CD4-positive, alpha-beta T cell treated with Interferon alpha-2 for 1 hour (primary cell): ENCODE measurements at regions not wholly inside any gene's neighbourhood (a gene's known extent, or its start where the extent isn't known, plus 50 kb on each side); places are given as distances from the start of the nearest gene placed in this dataset.
"Not testable (repeated sequence)": the region's sequence is repeated elsewhere in the genome, so short reads cannot be mapped to it uniquely, and the experiment has no call there.

Experiments
- DNase-seq, 2 donors: peaks; one replicate each; pipeline ENCODE4 v3.0.0-alpha.2; 2020 to 2022

DNA sequence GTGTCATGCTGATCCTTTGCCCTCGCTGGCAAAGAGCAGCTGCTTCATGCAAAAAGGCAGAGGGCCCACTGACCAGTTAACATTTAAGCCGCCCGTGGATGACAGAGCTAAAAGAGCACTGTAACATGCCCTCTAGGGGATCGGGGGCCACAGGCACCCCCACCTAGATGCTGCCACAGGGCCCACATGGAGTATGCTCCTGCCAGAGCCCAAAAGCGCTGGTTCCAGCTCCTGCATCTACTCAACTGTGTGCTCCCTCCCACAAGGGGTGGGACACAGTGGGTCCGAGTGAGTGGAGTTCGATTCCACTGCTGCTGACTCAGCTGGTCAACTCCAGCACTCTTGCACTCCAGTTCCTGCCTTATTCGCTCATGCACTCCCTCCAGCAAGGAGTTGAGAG, 199.8 kb upstream of the CNTNAP2 start:
- no peak for DNase-seq

DNA sequence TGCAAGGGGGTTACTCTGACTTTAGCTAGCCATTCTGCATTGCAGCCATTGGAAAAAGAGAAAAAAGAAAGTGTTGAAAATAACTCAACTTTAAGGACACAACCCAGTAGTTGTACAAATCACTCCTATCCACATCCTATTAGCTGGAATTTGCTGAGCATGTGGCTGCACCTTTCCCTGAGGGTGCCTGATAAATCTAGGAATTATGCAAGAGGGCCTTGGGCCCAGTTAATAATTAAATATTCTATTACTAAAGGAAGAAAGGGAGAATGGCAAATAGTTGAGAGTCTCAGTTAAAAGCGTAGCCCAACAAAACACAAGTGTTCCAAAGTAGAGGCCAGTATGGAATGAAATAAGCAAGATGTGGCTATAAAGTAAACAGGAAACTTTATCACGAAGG, 200.9 kb upstream of the CNTNAP2 start:
- DNase-seq = no peak

DNA sequence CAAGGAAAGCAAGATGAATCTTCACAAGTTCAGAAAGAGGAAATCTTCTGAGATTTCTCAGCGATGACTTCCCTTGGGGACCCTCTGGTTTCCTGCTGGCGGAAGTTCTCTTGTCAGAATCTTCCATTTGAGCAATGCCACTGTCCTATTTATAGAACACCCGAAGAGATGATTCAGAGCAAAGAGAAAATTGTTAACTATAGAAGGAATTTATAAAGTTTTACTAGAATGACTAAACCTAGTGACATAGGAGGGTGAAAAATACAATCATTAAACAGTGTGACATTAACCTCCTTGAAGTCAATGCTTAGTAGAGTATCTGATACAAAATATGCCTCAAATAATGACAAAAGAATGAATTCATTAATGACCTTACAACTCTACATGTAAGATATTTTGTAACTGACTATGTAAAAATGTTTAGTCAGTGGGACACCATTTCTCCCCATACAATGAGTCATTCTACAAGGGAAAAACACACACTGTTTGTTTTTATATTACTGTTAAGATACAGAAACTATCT, 206.5 kb upstream of the CNTNAP2 start:
- DNase-seq = no peak

DNA sequence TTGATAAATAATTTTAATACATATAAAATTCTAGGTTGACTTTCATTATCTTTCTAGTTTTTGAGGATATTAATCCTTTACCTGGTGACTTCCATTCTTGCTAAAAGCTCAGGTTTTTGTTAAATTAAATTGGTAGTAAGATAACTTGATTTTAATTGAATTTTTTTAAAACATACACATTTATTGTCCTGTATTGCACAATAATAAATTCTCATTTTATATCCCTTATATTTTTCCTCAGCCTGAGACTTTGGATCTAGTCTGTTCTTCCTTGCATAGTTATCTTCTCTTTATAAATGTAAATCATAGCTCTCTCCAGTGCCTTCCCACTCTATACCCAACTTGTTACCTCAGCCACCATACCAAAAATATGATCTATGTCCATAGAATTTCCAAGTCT, 212.9 kb upstream of the CNTNAP2 start:
- no peak for DNase-seq

DNA sequence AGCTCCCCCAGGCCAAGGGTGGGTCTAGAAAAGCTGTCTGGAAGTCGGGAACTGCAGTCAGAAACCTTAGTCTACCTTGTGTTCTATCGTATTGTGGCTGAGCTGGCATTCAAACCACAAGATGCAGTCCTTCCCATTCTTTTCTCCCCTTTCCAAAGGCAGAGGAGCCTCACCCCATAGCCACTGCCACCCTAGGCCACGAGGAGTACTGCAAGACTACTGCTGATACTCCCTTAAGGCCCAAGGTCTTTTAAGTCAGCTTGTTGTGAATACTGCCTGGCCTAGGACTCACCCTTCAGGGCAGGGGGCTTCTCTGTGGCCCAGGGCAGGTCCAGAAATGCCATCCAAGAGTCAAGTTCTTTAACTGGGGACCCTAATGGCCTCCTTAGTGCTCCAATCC, 214.5 kb upstream of the CNTNAP2 start:
- no peak for DNase-seq

DNA sequence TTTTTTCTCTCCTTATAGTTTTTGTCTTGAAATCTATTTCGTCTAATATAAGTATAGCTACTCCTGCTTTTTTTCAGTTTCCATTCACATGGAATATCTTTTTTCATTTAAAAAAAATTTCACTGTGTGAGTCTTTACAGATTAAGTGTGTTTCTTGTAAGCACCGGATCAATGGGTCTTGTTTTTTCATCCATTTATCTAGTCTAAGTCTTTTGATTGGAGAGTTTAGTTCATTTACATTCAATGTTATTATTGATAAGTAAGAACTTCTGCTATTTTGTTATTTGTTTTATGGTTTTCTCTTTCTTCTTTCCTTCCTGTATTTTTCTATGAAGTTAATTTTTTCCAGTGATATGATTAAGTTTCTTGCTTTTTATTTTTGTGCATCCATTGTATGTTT, 216.7 kb upstream of the CNTNAP2 start:
- DNase-seq = no peak

DNA sequence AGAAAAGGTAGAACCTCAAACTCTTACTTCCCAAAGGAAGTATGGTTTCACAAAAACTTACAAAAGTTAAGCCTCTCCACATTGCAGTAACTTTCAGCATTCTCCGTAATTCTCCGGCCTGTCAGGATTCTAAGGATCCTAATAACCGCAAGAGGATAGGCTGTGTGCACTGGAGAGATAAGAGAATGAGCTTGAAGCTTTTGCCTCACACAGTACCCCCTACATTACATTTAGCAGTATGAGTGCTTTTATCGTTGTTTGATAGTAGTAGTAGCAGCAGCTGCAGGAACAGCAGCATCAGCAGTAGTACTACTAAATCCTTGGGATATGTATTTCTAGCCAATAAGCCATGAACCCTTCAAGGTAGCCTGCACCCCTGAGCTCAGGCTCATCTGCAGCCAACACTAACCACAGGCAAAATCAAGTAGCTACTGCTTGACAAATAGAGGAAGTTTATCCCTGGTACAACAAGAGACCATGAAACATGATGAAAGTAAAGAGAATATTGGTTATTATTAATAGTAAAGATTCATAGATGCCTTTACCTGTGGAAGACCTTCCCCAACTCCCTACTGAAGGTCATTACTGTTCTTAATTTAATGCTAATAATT, 222.6 kb upstream of the CNTNAP2 start:
- DNase-seq = no peak

DNA sequence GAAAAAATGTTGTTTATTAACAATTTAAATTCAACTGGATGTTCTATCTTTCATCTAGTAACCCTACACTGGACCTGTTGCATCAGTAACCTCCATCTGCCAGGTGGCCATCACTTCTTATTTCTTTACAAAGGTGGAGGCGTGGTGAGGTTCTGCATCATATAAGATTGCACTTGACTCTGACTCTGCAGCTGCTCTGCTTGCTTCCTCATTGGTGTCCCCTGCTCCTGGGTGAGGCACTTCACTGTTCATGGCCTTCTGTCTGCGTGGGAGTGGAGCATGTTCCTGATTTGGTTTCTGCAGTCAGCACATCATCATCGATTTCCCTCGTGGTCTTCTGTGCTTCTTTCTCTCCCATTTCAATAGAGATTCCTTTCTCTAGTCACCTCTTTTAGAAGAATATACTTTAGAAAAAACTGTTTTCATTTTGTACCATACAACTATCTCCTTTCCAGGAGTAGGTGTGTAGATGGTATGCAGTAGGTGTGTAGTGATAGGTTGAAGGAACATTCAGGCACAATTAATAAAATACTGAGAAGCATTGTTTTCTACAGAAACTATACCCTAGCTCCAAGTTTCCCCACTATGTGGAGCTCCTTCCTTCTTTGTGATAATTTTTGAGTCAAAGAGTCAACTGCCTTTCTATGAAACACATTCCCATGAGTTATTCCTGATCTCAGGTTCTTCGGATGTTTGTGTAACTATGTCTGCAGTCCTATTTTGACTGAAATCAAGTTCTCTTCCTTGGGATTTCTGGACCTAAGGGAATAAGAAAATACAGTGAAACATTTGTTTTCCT, 231.7 kb upstream of the CNTNAP2 start:
- DNase-seq = no peak

DNA sequence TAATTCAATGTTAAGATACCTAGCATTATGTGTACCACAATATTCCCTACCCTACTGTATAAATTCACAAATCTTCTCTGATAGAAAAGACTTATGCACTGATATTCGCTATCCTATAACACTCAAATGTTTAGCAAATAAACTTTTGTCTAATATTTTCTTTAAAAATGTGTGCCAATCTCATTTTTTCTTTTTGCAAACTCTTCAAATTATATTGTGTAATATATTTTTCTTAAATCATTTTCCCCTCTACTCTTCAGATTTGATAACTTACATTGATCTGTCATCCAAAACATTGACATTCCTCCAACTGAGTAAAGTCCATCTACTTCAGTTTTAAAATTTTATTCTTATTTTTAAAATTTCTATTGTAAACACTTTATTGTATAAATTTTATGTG, 240.2 kb upstream of the CNTNAP2 start:
- DNase-seq = no peak

DNA sequence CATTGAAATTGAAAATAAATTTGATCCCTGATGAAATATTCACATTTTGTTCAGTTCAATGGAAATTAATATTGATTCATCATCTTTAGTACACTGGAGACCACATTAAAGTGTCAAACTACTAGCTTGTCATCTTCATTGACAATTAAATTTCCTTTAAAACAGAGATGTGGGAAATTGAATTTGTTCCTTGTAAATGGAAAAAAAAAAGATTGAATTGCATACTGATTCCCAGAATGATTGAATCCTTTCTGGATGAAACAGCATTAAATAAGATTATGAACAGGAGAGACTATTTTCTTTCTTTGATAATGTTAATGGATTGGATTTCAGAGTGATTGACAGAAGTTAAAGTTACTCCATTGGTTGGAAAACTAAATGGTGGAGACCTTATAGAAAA, 241.3 kb upstream of the CNTNAP2 start:
- no peak for DNase-seq

DNA sequence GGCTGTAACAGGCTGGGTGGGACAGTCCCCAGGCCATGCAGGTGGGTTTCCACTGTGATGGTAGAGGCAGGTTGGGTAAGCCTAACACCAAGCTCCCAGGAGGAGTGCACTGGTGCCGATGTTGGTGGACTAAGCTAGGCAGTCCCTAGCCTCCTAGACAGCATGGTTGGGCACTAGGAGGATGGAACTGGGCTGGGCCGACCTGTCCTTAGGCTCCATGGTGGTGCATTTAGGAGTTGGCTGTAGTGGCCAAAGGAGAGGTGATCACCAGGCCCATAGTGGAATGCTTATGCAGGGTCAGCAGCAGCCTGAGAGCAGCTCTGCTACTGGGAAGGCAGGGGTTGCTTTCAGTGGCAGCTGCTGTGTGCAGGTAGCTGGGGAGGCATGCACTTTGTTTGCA, 247.7 kb upstream of the CNTNAP2 start:
- no peak for DNase-seq

DNA sequence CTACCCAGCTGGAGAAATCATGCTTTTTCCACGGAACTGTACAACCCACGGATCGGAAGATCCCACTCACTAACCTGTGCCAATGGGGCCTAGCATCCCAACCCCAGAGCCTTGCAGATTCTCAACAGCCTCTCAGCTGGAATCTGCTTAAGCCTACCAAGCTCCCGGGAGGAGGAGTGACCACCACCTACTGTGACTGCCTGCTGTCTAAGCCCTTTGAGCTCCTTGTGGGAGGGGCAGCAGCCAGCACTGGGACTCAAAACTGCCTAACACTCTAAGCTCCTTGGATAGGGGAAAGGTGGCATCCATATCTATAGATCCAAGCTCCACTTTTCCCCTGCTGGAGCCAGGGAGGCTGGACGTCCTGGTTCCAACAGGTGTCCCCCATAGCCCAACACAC, 254.4 kb upstream of the CNTNAP2 start:
- DNase-seq = no peak

DNA sequence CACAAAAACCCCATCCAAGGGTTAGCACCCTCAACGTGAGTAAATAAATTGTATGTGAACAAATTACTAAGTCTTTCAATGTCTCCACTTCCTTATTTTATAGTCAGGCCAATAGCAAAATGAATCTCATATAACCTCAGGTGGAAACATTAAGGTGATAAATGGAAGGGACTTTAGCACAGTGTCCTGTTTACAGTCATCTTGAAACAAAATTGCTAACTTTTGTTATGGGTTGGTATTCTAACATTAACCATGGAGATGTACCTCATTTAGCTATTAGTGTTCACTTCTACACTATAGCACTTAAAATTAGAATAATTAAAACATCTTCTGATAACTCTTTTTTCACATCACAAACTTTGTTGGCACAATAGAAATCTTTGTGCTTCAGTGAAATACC, 255.8 kb upstream of the CNTNAP2 start:
- no peak for DNase-seq

DNA sequence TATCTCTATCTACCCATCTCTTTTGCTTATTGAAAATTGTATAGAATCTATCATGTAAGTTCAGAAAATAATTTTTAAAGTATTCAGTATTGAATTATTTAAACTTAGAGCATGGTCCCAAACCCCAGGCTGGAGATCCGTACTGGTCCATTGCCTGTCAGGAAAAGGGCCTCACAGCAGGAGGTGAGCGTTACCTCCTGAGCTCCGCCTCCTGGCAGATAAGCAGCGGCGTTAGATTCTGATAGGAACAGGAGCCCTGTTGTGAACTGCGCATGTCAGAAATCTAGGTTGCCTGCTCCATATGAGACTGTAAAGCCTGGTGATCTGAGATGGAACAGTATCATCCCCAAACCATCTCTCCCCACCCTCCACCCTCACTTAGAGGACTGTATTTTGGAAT, 266.0 kb upstream of the CNTNAP2 start:
- DNase-seq = no peak

DNA sequence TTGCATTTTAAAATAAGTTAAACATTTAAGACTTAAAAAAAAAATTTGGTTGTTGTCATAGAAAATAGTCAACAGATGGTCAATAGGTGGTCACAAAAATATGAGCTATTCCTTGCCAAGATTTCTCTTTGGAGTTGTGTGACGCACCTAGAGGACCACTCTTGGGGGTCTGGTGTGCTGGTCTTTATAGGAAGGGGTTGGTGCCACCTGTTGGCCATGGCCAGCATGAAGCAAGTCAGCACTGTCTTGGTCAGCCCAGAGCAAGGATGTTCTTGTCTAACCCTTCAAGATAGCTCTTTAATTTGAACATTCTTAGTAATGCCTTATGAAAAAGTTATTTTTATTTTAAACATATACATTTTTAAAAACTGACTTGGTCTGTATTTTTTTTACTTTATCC, 267.9 kb upstream of the CNTNAP2 start:
- DNase-seq = no peak

DNA sequence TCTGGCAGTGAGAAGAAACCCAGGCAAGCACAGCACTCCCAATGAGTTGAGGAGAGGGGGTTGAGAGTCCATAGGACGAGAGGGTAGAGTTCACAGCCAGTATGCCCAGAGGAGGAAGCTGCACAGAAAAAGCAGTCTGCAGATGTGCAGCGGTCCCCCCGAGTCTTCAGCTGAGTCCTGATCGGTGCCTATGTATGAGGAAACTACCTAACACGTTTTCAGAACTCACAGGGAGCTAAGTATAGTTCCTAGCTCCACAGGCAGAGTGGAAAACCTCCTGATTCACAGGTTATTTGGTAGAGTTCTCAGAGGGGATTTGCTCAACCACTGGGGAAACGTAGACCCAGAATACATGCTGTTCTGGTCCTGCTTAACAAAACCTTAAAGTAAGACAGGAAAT, 271.3 kb upstream of the CNTNAP2 start:
- DNase-seq = no peak

DNA sequence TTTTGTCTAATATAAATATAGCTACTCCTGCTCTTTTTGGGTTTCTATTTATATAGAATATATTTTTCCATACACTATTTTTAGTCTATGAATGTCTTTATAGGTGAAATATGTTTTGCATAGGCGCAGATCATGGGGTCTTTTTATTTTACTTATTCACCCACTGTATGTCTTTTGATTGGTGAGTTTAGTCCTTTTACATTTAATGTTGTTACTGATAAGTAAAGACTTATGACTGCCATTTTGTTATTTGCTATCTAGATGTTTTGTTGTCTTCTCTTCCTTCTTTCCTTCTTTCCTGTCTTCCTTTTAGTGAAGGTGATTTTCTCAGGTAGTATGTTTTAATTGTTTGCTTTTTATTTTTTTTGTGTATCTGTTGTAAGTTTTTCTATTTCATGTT, 276.8 kb upstream of the CNTNAP2 start:
- DNase-seq = no peak

DNA sequence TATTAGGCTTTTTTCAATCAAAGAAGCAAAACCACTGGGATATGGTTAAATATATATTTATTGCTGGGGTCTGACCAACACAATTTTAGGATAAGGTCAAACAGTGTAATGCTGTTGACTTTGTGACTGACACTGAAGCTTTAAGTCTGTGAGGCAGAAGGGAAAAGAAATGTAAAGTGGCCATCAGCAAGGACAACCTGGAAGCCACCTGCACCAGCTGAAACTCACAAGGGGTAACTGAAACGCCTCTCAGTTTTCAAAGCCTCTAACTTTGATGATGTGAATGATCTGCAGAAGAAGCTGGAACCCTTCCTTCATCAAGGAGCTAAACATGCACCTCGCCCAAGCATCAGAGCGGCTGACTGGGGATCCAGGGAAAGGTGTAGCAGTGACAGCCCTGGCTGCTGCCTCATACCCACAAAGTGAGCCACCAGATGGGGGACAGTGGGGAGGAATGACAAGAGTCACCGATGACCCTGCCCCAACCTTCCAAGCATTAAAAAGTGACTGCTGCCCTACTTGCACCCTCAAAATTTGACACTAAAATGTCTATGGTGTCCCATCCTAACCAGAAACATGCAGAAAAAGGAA, 284.9 kb upstream of the CNTNAP2 start:
- no peak for DNase-seq

DNA sequence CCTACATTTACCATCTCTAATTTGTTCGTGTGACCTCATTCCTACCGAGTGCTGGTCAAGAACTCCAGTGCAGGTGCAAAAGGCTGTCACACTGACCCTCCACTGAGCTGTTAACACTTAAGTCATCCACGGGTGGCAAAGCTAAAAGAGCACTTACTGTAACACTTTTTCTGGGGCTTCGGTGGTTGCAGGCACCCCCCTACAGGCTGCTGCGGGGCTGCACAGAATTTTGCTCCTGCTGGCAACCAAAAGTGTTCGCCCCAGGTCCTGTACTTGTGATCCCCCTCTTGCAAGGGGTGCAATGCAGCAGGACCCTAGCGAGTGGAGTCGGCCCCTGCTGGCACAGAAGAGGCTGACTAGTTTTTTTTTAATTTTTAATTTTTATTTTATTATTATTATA, 298.9 kb upstream of the CNTNAP2 start:
- no peak for DNase-seq

DNA sequence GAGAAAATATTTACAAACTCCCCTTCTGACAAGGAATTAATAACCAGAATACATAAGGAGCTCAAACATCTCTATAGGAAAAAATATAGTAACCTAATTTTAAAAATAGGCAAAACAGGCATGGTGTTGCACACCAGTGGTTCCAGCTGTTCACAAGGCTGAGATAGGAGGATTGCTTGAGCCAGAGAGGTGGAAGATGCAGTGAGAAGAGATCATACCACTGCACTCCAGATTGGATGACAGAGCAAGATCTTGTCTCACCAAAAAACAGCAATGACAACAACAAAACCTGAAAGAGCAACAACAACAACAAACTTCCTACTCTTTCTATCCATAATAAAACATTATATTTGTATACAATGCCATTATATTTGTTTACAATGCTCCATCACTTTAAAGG, 304.4 kb upstream of the CNTNAP2 start:
- DNase-seq = no peak

DNA sequence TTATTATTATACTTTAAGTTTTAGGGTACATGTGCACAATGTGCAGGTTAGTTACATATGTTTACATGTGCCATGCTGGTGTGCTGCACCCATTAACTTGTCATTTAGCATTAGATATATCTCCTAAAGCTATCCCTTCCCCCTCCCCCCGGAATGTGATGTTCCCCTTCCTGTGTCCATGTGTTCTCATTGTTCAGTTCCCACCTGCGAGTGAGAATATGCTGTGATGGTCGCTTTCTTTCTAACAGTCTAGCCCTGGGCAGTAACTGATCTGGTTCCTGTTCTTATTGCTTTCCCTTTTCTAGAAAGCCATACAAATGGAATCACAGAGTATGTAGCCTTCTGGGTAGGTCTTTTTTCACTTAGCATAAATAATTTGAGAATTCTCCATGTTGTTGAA, 311.1 kb upstream of the CNTNAP2 start:
- DNase-seq = not testable (repeated sequence)

DNA sequence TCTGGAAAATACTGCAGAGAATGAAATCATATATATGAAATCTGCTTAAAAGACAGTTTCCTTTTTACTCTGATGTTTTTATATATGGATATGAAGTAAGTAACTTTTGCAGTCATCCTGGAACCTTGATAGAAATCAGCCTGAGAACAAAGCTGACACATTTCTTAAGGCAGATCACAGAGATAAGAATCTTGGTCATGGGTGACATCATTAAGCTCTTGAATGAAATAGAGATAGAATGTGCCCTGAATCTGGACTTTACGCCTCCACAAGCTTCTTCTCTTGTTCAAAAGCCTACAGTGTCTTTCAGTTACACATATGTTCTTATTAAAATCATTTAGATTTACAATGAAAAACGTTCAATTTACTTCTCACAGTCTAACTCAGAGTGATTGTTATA, 319.1 kb upstream of the CNTNAP2 start:
- DNase-seq = no peak

DNA sequence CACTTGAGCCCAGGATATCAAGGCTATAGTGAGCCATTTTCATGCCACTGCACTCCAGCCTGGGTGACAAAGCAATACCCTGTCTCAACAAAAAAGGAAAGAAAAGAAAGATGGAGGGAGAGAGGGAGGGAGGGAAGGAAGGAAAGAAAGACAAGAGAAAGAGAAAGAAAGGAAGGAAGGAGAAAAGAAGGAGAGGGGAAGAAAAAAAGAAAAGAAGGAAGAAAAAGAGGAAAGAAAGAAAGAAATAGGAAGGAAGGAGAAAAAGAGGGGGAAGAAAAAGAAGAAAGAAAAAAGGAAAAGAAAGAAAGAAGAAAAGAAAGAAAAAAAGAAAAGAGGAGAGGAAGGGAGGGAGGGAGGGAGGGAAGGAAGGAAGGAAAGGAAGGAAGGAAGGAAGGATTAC, 321.5 kb upstream of the CNTNAP2 start:
- DNase-seq = no peak
